Skeletal muscle satellite cell (primary cell): ENCODE measurements at regions not wholly inside any gene's neighbourhood (a gene's known extent, or its start where the extent isn't known, plus 50 kb on each side); places are given as distances from the start of the nearest gene placed in this dataset.
"Not testable (repeated sequence)": the region's sequence is repeated elsewhere in the genome, so short reads cannot be mapped to it uniquely, and the experiment has no call there.

Source experiments
- H3K27me3 ChIP-seq: 2 replicates; pipeline ENCODE4 v1.7.0; 2013; ENCODE audit warnings: low read length; ENCODE audit not compliant: control insufficient read depth, insufficient read depth
- H3K36me3 ChIP-seq: 2 replicates; pipeline ENCODE4 v1.7.0; 2013; ENCODE audit warnings: mild to moderate bottlenecking, control low read depth, low read length; ENCODE audit not compliant: insufficient read depth
- H3K4me1 ChIP-seq: 2 replicates; pipeline ENCODE4 v1.7.0; 2013; ENCODE audit warnings: low read length; ENCODE audit not compliant: control insufficient read depth, insufficient read depth
- H3K4me2 ChIP-seq: 2 replicates; pipeline ENCODE4 v1.7.0; 2013; ENCODE audit warnings: mild to moderate bottlenecking, low read length
- H3K4me3 ChIP-seq: 2 replicates; pipeline ENCODE4 v1.7.0; 2013; ENCODE audit warnings: low read length
- H3K9ac ChIP-seq: 2 replicates; pipeline ENCODE4 v1.7.0; 2013; ENCODE audit warnings: mild to moderate bottlenecking, low read depth, low read length, moderate library complexity
- H3K9me3 ChIP-seq: replicated peaks from 2 replicates; pipeline ENCODE4 v1.7.0; 2013; ENCODE audit warnings: mild to moderate bottlenecking, control low read depth, low read length

DNA sequence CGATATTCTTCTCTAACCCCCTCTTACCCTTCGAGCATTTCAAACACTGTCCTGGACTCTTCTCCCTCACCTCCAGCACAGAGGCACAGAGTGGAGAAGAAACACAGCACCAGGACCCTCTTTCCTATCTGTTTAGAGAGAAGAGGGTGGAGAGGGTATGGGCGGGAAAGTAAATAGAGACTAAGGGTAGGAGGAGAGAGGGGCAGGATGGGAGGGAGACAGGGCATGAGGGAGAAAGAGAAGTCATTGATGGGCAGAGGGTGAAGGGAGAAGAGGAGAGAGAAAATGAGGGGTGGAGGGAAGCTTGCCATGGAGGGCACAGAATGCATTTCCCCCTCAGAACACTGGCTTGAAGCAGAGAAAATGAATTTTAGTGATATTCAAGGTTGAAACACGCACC, 543.9 kb upstream of the B3GAT1 start:
- H3K4me2 ChIP-seq, H3K36me3 ChIP-seq, H3K9ac ChIP-seq, H3K9me3 ChIP-seq, H3K4me3 ChIP-seq, H3K27me3 ChIP-seq: not testable (repeated sequence)
- peaks cover 11% of the 10 kb centered on the region for H3K4me1 ChIP-seq

- no peaks in the 10 kb centered on the region for H3K9me3 ChIP-seq
- peaks cover 4% of the 10 kb centered on the region for H3K27me3 ChIP-seq
- peaks cover 17% of the 10 kb centered on the region for H3K4me1 ChIP-seq
- no peak overlapping the region for H3K4me2 ChIP-seq
- no peak overlapping the region for H3K4me3 ChIP-seq
- no peak overlapping the region for H3K9ac ChIP-seq
- no peaks in the 10 kb centered on the region for H3K36me3 ChIP-seq
These were observed 543.2 kb upstream of the B3GAT1 start for GRCh38 chr11:134955281-134955680.

- not testable (repeated sequence) for H3K4me3 ChIP-seq, H3K36me3 ChIP-seq, H3K27me3 ChIP-seq, H3K4me2 ChIP-seq, H3K9ac ChIP-seq, H3K9me3 ChIP-seq
- H3K4me1 ChIP-seq: peaks cover 26% of the 10 kb centered on the region
These were observed 542.4 kb upstream of the B3GAT1 start for GRCh38 chr11:134954456-134954855.

DNA sequence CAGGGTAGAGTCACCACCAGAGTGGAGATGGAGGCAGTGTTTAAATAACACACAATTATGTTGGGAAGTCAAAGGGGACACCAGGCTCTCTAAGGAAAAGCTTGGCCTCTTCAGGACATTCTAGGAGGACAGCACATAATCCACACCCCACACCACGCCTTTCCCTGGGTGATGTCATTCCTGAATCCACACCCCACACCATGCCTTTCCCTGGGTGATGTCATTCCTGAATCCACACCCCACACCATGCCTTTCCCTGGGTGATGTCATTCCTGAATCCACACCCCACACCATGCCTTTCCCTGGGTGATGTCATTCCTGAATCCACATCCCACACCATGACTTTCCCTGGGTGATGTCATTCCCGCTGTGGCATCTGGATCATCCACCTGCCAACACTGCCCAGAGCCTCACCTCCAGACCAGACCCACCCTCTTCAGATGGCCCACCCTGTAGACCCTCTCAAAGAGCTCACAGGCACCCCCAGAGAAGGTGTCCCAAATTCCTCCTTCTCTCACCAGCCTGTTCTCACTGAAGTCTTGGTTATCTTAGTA, 541.5 kb upstream of the B3GAT1 start:
- not testable (repeated sequence) for H3K9ac ChIP-seq, H3K4me3 ChIP-seq, H3K4me2 ChIP-seq, H3K9me3 ChIP-seq, H3K36me3 ChIP-seq, H3K27me3 ChIP-seq
- H3K4me1 ChIP-seq: peaks cover 35% of the 10 kb centered on the region

DNA sequence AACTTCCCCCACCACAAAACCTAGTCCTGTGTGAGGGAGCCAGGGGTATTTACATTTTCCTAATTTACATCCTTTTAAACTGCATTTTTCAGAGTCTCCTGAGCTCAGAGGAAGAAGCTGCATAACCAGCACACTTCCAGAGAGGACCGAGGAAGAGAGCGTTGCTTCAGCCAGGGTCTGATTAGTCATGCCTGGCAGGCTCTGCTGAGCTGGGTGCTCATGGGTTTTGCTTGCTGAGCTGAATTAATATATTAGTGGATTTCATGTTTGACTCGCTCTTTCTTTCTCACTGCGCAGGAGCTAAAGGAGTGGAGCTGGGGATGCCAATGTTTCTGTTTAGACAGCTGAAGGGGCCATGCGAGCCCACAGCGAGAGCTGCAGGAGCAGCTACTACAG, 539.3 kb upstream of the B3GAT1 start:
- Histone ChIP-seq H3K27me3 (no peaks in the 10 kb centered on the region), H3K4me2 (peak overlapping the region; percentile 48), H3K9me3 (no peaks in the 10 kb centered on the region), H3K4me3 (peak overlapping the region; percentile 27), H3K4me1 (peaks cover 43% of the 10 kb centered on the region), H3K36me3 (no peaks in the 10 kb centered on the region), H3K9ac (no peak overlapping the region)

- Histone ChIP-seq H3K4me1 (peaks cover 43% of the 10 kb centered on the region), H3K4me3 (no peak overlapping the region), H3K4me2 (peak overlapping the region; percentile 48), H3K9me3 (no peaks in the 10 kb centered on the region), H3K36me3 (no peaks in the 10 kb centered on the region), H3K9ac (no peak overlapping the region), H3K27me3 (no peaks in the 10 kb centered on the region)
These were observed 538.8 kb upstream of the B3GAT1 start for GRCh38 chr11:134950692-134951304.

DNA sequence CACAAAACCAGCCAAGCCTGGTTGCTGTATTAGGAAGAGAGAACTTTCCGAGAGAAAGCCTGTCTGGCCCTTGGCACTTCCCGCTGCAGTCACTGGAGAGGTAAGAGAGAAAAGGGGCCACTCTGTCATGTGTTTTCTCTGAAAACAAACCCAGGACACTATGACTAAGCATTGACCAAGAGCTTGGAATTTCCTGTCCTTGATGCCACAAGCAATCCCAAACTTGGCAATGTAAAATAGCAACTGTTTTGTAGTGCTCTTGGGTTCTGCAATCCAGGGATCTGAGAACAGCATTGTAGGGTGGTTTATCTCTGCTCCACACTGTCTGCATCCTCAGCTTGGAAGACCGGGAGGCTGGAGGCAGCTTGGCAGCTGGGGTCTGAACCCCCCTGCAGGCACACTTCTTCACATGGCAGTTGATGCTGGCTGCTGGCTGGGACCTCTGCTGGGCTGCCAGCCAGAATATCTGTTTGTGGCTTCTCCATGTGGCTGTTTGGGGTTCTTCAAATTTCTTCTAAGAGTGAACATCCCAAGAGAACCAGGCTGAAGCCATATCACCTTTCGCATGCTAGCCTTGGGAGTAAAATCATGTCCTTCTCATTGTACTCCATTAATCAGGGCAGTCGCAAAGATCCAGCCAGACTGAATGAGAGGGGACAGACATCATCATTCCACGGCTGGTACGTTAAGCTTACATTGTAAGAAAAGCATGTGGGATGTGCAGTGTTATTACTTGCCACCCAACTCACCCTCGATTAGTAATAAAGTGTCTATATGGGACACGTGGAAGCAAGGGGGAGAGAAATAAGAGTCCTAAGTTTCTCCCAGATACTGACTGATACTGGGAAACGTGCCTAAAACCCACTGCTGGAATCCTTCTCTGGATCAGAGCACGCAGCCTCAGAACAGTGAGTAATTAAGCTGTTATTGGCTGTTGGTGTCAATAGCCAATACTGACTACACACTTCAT, 537.4 kb upstream of the B3GAT1 start:
- H3K4me2 ChIP-seq: peak overlapping the region; percentile 48
- H3K4me3 ChIP-seq: peak overlapping the region; percentile 27
- no peaks in the 10 kb centered on the region for H3K9me3 ChIP-seq
- H3K36me3 ChIP-seq: no peaks in the 10 kb centered on the region
- peaks cover 43% of the 10 kb centered on the region for H3K4me1 ChIP-seq
- no peaks in the 10 kb centered on the region for H3K27me3 ChIP-seq
- H3K9ac ChIP-seq: peak overlapping the region; percentile 46

DNA sequence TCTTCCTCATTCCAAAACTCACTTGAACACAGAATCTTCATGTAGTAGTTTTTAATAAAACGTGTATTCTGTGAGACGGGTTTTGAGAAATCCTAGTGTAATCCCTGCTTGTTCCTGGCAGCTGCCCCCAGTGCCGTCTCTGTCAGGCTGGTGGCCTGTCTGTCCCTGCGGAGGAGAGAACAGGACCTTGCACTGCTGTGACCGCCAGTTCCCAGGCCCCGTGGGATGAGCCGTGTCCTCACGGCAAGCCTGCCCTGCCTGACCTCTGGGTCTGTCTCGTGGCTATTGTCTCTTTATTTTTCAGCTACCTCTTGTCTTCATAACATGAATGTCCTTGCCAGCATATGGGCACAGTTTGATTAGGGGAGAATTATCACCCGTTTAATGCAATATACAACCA, 535.5 kb upstream of the B3GAT1 start:
- Histone ChIP-seq H3K4me1 (peaks cover 43% of the 10 kb centered on the region), H3K4me2 (no peak overlapping the region), H3K27me3 (no peaks in the 10 kb centered on the region), H3K9ac (no peak overlapping the region), H3K4me3 (no peak overlapping the region), H3K9me3 (no peaks in the 10 kb centered on the region), H3K36me3 (no peaks in the 10 kb centered on the region)

- Histone ChIP-seq H3K4me2 (no peak overlapping the region), H3K36me3 (no peaks in the 10 kb centered on the region), H3K4me1 (peaks cover 33% of the 10 kb centered on the region), H3K27me3 (no peaks in the 10 kb centered on the region), H3K4me3 (no peak overlapping the region), H3K9ac (no peak overlapping the region), H3K9me3 (no peaks in the 10 kb centered on the region)
These were observed 534.0 kb upstream of the B3GAT1 start for GRCh38 chr11:134945993-134946392.

GRCh38 chr11:134944986-134945385, 532.9 kb upstream of the B3GAT1 start:
- peaks cover 23% of the 10 kb centered on the region for H3K4me1 ChIP-seq
- no peaks in the 10 kb centered on the region for H3K36me3 ChIP-seq
- no peak overlapping the region for H3K4me3 ChIP-seq
- no peak overlapping the region for H3K9ac ChIP-seq
- H3K9me3 ChIP-seq: no peaks in the 10 kb centered on the region
- H3K27me3 ChIP-seq: no peaks in the 10 kb centered on the region
- H3K4me2 ChIP-seq: no peak overlapping the region

- no peak overlapping the region for H3K4me3 ChIP-seq
- H3K4me2 ChIP-seq: no peak overlapping the region
- H3K36me3 ChIP-seq: no peaks in the 10 kb centered on the region
- no peaks in the 10 kb centered on the region for H3K27me3 ChIP-seq
- H3K9me3 ChIP-seq: no peaks in the 10 kb centered on the region
- no peak overlapping the region for H3K9ac ChIP-seq
- H3K4me1 ChIP-seq: peaks cover 14% of the 10 kb centered on the region
These were observed 532.1 kb upstream of the B3GAT1 start for GRCh38 chr11:134944131-134944530.
